ENCODE measurements at regions not wholly inside any gene's neighbourhood (a gene's known extent, or its start where the extent isn't known, plus 50 kb on each side); places are given as distances from the start of the nearest gene placed in this dataset.
A peak's percentile ranks its signal among the peaks of the same experiment; 100 is the strongest.

GRCh38 chr14:62597143-62597542 is 448.1 kb downstream of the KCNH5 start:
- DNase-seq: no peak

- no peak for DNase-seq
Measured at GRCh38 chr14:62599616-62600385, 445.5 kb downstream of the KCNH5 start.

- no peak for DNase-seq
Measured at GRCh38 chr14:62602712-62603111, 442.5 kb downstream of the KCNH5 start.

DNA sequence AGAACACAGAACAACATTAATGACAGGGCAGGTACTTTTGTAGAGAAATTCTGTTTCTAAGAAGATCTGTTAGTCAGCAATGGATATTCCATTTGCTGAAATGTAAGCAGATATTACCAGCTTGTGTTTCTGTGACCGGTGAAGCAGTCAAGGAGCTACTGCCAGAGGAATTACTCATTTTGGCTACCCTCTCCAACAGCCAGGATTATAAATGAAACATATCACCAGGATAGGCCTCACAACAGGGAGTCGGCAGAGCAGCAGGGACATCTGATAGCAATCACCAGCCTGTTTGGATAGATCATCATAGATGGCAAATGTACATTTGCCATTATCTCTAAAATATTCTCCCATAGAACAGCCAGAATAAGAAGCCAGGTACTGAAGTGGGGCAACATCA is 440.7 kb downstream of the KCNH5 start:
- no peak for DNase-seq

DNA sequence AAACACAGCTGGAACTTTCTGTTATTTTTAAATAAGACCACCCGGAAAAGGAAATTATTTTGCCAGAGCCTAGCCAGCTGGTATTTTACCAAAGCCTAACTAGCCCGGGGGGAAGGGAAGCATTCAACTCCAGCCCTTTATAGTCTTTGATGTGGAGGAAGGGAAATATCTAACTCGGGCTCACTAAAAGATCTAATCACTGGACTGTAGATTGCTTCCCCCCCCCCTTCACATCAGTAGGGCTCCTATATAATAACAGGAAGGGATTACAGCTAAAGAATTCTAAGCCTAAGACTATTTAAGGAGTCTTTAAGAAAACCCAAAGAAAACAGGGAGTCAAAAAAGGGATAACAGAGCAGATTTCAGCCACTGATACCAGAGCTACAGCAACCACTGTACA is 431.1 kb downstream of the KCNH5 start:
- no peak for DNase-seq

DNA sequence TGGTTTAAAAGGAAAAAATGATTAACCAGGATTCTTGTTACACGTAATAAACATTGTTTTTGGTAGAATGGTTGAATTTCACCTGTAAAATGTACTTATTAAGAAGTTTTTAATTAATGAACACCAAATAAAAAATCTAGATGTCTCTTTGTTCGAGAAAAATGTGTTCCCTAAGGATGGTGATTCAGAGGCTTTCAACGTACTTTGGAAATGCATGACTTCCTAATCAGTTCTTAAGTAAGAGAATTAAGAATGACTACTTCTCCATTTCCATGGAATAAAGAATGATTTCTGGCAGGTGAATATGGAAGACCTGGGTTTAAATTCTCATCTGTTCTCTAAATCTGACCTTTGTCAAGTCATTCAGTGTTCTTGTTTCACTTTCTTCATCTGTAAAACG is 428.6 kb downstream of the KCNH5 start:
- DNase-seq: no peak

DNA sequence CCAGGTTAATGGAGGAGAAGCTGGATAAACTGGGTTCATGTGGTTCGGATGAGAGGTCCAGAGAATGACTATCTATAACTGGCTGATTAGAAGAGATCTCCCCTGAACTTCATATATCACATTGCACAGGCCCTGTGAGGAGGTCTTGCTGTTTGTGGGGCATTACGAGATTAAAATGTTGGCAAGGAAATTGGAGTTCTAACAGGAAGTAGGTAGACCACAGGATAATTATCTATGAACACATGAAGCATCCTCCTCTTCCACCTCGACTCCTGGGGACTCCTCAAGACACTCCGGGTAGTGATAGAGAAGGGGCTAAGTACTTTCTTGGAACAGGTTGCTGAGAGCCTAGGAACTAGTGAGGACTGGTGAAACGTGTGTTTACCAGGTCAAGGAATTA is 418.8 kb downstream of the KCNH5 start:
- DNase-seq: no peak

- no peak for DNase-seq
Measured at GRCh38 chr14:62629176-62629725, 416.0 kb downstream of the KCNH5 start.

GRCh38 chr14:62631176-62631575 is 414.1 kb downstream of the KCNH5 start:
- no peak for DNase-seq

DNA sequence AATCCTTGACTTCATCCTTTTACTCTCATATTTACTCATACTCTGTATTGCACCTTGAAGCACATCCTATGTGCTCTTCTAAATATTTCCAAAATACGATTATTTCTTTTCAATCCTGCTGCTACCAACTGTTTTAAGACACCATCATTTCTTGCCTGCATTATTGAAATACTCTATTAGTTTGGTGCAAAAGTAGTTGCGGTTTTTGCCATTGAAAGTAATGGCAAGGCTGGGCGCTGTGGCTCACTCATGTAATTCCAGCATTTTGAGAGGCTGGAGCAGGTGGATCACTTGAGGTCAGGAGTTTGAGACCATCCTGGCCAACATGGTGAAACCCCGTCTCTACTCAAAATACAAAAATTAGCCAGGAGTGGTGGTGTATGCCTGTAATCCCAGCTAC is 412.5 kb downstream of the KCNH5 start:
- no peak for DNase-seq

- DNase-seq: peak; percentile 4
Measured at GRCh38 chr14:62645649-62646048, 399.6 kb downstream of the KCNH5 start.

Measured in fibroblast of skin of scalp (primary cell).